ENCODE measurements at regions not wholly inside any gene's neighbourhood (a gene's known extent, or its start where the extent isn't known, plus 50 kb on each side); places are given as distances from the start of the nearest gene placed in this dataset.
"Not testable (repeated sequence)": the region's sequence is repeated elsewhere in the genome, so short reads cannot be mapped to it uniquely, and the experiment has no call there.

DNA sequence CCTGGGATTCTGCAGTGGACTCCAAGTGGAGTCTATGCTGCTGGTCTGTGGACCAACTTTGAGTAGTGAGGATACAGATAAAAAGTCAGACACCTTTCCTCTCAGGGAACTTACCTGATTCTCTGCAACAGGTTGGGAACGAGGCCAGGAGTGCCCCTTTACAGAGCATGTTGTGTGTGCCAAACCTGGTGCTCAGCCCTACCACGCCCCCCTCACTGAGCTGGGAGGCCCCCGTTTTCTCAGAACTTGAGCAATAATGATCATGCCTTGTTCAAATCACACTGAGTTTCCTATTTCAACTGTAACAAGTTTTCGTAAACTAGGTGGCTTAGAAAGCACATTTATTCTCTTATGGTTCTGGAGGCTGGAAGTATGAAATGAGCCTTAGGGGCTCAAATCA, 182.0 kb downstream of the COPRS start:
- Histone ChIP-seq H3K9me2 (ENCODE audit: insufficient read depth) (no peaks in the 10 kb centered on the region), H3K9me3 (ENCODE audit: insufficient read depth, low read depth) (no peaks in the 10 kb centered on the region), H3K4me1 (replicated peaks; ENCODE audit: insufficient read depth) (peaks cover 27% of the 10 kb centered on the region), H3K4me2 (no peak overlapping the region), H3F3A (ENCODE audit: insufficient read depth, low read depth) (peaks cover 18% of the 10 kb centered on the region), H3K27ac (no peak overlapping the region), H2AFZ (no peak overlapping the region), H3K4me3 (no peak overlapping the region), H3K79me2 (ENCODE audit: low read depth) (no peaks in the 10 kb centered on the region), H3K27me3 (ENCODE audit: insufficient read depth, low read depth) (no peaks in the 10 kb centered on the region), H3K36me3 (ENCODE audit: low read depth) (no peaks in the 10 kb centered on the region), H4K20me1 (ENCODE audit: insufficient read depth) (no peaks in the 10 kb centered on the region)
- TF ChIP-seq, protein P1, sequence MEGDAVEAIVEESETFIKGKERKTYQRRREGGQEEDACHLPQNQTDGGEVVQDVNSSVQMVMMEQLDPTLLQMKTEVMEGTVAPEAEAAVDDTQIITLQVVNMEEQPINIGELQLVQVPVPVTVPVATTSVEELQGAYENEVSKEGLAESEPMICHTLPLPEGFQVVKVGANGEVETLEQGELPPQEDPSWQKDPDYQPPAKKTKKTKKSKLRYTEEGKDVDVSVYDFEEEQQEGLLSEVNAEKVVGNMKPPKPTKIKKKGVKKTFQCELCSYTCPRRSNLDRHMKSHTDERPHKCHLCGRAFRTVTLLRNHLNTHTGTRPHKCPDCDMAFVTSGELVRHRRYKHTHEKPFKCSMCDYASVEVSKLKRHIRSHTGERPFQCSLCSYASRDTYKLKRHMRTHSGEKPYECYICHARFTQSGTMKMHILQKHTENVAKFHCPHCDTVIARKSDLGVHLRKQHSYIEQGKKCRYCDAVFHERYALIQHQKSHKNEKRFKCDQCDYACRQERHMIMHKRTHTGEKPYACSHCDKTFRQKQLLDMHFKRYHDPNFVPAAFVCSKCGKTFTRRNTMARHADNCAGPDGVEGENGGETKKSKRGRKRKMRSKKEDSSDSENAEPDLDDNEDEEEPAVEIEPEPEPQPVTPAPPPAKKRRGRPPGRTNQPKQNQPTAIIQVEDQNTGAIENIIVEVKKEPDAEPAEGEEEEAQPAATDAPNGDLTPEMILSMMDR (conservative IDR thresholded peaks at IDR 0.05): no peak
- no peak for TF ChIP-seq EZH2 (IDR thresholded peaks at IDR 0.05; ENCODE audit: low read depth)
- intact Hi-C loops (cut with micrococcal nuclease; ENCODE audit: unreplicated experiment): loop anchor here (5.0 kb wide), 1 partner anchor 150 kb away; no protein-coding TSS in a partner anchor
- no TSS peak for BruUV-seq (replicated peaks)
- CTCF ChIA-PET: no interaction called here
- no peak for DNase-seq
- POLR2A ChIA-PET (ENCODE audit: unreplicated experiment): no interaction called here

DNA sequence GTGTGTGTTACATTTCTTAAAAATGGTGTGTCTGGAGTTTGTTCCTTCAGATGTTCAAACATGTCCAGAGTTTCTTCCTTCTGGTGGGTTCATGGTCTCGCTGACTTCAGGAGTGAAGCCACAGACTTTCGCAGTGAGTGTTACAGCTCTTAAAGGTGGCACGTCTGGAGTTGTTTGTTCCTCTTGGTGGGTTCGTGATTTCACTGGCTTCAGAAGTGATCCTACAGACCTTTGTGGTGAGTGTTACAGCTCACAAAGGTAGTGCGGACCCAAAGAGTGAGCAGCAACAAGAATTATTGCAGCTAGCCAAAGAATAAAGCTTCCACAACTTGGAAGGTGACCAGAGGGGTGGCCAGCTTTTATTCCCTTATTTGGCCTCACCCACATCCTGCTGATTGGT, 183.7 kb downstream of the COPRS start:
- Histone ChIP-seq H3K4me1 (replicated peaks; ENCODE audit: insufficient read depth) (peaks cover 27% of the 10 kb centered on the region), H3F3A (ENCODE audit: insufficient read depth, low read depth) (peaks cover 18% of the 10 kb centered on the region)
- CTCF ChIA-PET: interaction anchor here (0.6 kb wide), 1 partner anchor 191 kb away, joined by 5 read pairs; no protein-coding TSS in a partner anchor
- DNase-seq; H4K20me1 ChIP-seq (ENCODE audit: insufficient read depth); H3K4me3 ChIP-seq; H3K9me3 ChIP-seq (ENCODE audit: insufficient read depth, low read depth); H3K27me3 ChIP-seq (ENCODE audit: insufficient read depth, low read depth); H3K4me2 ChIP-seq; H3K36me3 ChIP-seq (ENCODE audit: low read depth); POLR2A ChIA-PET (ENCODE audit: unreplicated experiment); BruUV-seq (replicated peaks); H3K9me2 ChIP-seq (ENCODE audit: insufficient read depth); H3K27ac ChIP-seq; H3K79me2 ChIP-seq (ENCODE audit: low read depth); H2AFZ ChIP-seq: not testable (repeated sequence)
- intact Hi-C loops (cut with micrococcal nuclease; ENCODE audit: unreplicated experiment): loop anchor here (1.0 to 5.0 kb wide), 2 partner anchors 79 to 152 kb away; no protein-coding TSS in a partner anchor

DNA sequence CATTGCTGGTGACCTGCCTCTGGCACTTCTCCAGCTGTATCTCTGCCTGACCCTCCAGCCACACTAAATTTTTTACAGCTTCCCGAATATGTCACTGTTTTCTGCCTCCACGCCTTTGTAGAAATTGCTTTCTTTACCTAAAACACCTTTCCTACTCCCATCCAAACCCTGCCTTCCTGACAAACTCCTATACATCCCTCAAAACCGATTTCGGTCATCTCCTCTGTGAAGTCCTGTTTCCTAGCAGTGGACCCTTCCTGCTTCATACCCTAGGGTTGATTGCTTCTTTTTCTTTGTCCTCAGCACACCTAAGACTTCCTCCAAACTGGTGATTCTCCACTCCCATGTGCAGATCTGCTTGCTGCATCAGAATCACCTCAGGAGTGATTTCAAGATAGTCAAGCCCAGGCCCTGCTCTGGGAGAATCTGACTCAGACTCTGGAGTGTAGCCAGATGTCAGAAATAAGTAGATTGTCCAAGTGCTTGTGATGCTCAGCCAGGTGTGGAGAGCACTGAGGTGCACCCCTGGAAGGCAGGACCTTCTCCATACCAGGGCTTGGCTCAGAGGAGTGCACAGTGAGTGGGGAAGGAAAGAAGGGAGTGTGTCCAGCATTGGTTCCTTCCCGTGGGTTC, 184.2 kb downstream of the COPRS start:
- Histone ChIP-seq H3K9me3 (ENCODE audit: insufficient read depth, low read depth) (no peaks in the 10 kb centered on the region), H3K4me1 (replicated peaks; ENCODE audit: insufficient read depth) (peaks cover 27% of the 10 kb centered on the region), H2AFZ (no peak overlapping the region), H4K20me1 (ENCODE audit: insufficient read depth) (no peaks in the 10 kb centered on the region), H3K4me2 (peak overlapping the region; percentile 11; the same call in 1 of the 2 replicates), H3K9me2 (ENCODE audit: insufficient read depth) (no peaks in the 10 kb centered on the region), H3K79me2 (ENCODE audit: low read depth) (no peaks in the 10 kb centered on the region), H3F3A (ENCODE audit: insufficient read depth, low read depth) (peaks cover 18% of the 10 kb centered on the region), H3K27me3 (ENCODE audit: insufficient read depth, low read depth) (no peaks in the 10 kb centered on the region), H3K36me3 (ENCODE audit: low read depth) (no peaks in the 10 kb centered on the region), H3K4me3 (no peak overlapping the region), H3K27ac (no peak overlapping the region; the same call in 1 of the 2 replicates)
- CTCF ChIA-PET: interaction anchor here (0.6 kb wide), 1 partner anchor 190 kb away, joined by 5 read pairs; no protein-coding TSS in a partner anchor
- no TSS peak for BruUV-seq (replicated peaks)
- POLR2A ChIA-PET (ENCODE audit: unreplicated experiment): no interaction called here
- intact Hi-C loops (cut with micrococcal nuclease; ENCODE audit: unreplicated experiment): loop anchor here (1.0 to 5.0 kb wide), 2 partner anchors 79 to 152 kb away; no protein-coding TSS in a partner anchor
- peak; percentile 56 to 79 for DNase-seq
- TF ChIP-seq, protein P1 (conservative IDR thresholded peaks at IDR 0.05): no peak
- no peak for TF ChIP-seq EZH2 (IDR thresholded peaks at IDR 0.05; ENCODE audit: low read depth)
